Pancreas (tissue), 10 donors: ENCODE measurements at regions not wholly inside any gene's neighbourhood (a gene's known extent, or its start where the extent isn't known, plus 50 kb on each side); places are given as distances from the start of the nearest gene placed in this dataset.

Experiments
- ATAC-seq, 4 donors: fragments of 200-7000 bp; cut with Tn5 transposase; one replicate each; pipeline versions ENCODE4 v1.8.0 to v1.9.1; 2020; ENCODE audit warnings: mild to moderate bottlenecking in 4 of 4, moderate library complexity in 4 of 4
- DNase-seq, 6 donors: peaks; one replicate each; pipeline ENCODE4 v3.0.0-alpha.2; 2020
- FAIRE-seq: peaks from 2 replicates; lab custom pipeline; 2012; peaks lifted over from hg19 to GRCh38; lab: Jason Lieb, UNC
- H3K27ac ChIP-seq, 4 donors: fragments of 200-600 bp; sonication (generic); 1 replicate in 3 of 4; 2 replicates in 1 of 4; pipeline versions ENCODE4 v1.5.0 to v1.8.0; 2020
- H3K27me3 ChIP-seq, 4 donors: fragments of 200-600 bp; one replicate each; pipeline ENCODE4 v1.8.0; 2021
- H3K36me3 ChIP-seq, 3 donors: fragments of 200-600 bp; sonication (generic) in 1 of 3; one replicate each; pipeline versions ENCODE4 v1.5.0 to v1.8.0; 2020 to 2021
- H3K4me1 ChIP-seq, 3 donors: fragments of 200-600 bp; one replicate each; pipeline ENCODE4 v1.8.0; 2021
- H3K4me3 ChIP-seq, 4 donors: fragments of 200-600 bp; sonication (generic) in 2 of 4; one replicate each; pipeline versions ENCODE4 v1.5.0 to v1.8.0; 2020 to 2021
- H3K9me3 ChIP-seq, 4 donors: fragments of 200-600 bp; one replicate each; pipeline ENCODE4 v1.8.0; 2021
- CTCF ChIP-seq, 4 donors: fragments of 200-600 bp; sonication (generic) in 3 of 4; IDR thresholded peaks; one replicate each; pipeline versions ENCODE4 v1.5.0 to v1.8.0; 2021; ENCODE audit warnings: antibody characterized with exemption in 4 of 4
- WGBS, 2 donors: extraction: QIAGEN DNeasy Blood & Tissue Kit; methylation state at CpG; one replicate each; pipeline ENCODE4 v1.1.7; 2013; 5-methylcytosine and 5-hydroxymethylcytosine counted together
- intact Hi-C, 3 donors: fragments of 100-400 bp; cut with DNase I; formaldehyde crosslinking; loops; one replicate each; pipeline versions ENCODE4 v1.11.1 to v1.14.2; 2022
- donor health status: healthy with polysubstance abuse.
- donor health status: DM: no; HTN: no; CAD: no; lungs with moderate emphysema.
- donor health status: DM: no; HTN: no; CAD: no.
- donor health status: control.
- donor health status: control.
- donor health status: Bipolar disorder and iron deficiency.
- donor health status: DM: yes; HTN: yes; CAD: no.
- donor health status: DM: no; HTN: no; CAD: no.
- donor health status: DM: no; HTN: no; CAD: no.
- donor health status: DM: yes; HTN: yes; CAD: no.

GRCh38 chr4:178599521-178599920, 1157.3 kb upstream of the AGA start:
- DNase-seq (no peak), ATAC-seq (no peak), FAIRE-seq (no peak)
- intact Hi-C loops = no loop called here
- H3K27ac ChIP-seq = no peak overlapping the region
- no peaks in the 10 kb centered on the region for H3K36me3 ChIP-seq
- no peaks in the 10 kb centered on the region for H3K27me3 ChIP-seq
- no peak for TF ChIP-seq CTCF (IDR thresholded peaks at IDR 0.05)
- no peak overlapping the region for H3K4me3 ChIP-seq
- no peaks in the 10 kb centered on the region for H3K9me3 ChIP-seq
- H3K4me1 ChIP-seq = no peaks in the 10 kb centered on the region

- DNase-seq (no peak), ATAC-seq (no peak), FAIRE-seq (no peak)
- intact Hi-C loops = no loop called here
- no peaks in the 10 kb centered on the region for H3K9me3 ChIP-seq
- H3K4me1 ChIP-seq = no peaks in the 10 kb centered on the region
- H3K36me3 ChIP-seq = no peaks in the 10 kb centered on the region
- H3K27me3 ChIP-seq = no peaks in the 10 kb centered on the region
- WGBS, 2 donors = 32 to 37% methylated on average over 2 of the region's 2 CpGs
- H3K27ac ChIP-seq = no peak overlapping the region
- H3K4me3 ChIP-seq = no peak overlapping the region
- TF ChIP-seq CTCF (IDR thresholded peaks at IDR 0.05) = no peak
Measured at GRCh38 chr4:178602833-178603232, 1160.6 kb upstream of the AGA start.

- Histone ChIP-seq H3K27me3 (no peaks in the 10 kb centered on the region), H3K9me3 (no peaks in the 10 kb centered on the region), H3K27ac (no peak overlapping the region), H3K36me3 (no peaks in the 10 kb centered on the region), H3K4me3 (no peak overlapping the region), H3K4me1 (no peaks in the 10 kb centered on the region)
- TF ChIP-seq CTCF (IDR thresholded peaks at IDR 0.05) = no peak
- intact Hi-C loops = no loop called here
- DNase-seq = no peak
- ATAC-seq = no peak
- no peak for FAIRE-seq
- WGBS, 2 donors = 57 to 70% methylated on average over 2 of the region's 2 CpGs
Measured at GRCh38 chr4:178611062-178611461, 1168.8 kb upstream of the AGA start.

- intact Hi-C loops = no loop called here
- DNase-seq (no peak), FAIRE-seq (no peak), ATAC-seq (no peak)
- H3K27me3 ChIP-seq = no peaks in the 10 kb centered on the region
- 50 to 62% methylated on average over 4 of the region's 4 CpGs for WGBS, 2 donors
- no peaks in the 10 kb centered on the region for H3K4me1 ChIP-seq
- no peak overlapping the region for H3K4me3 ChIP-seq
- no peak for TF ChIP-seq CTCF (IDR thresholded peaks at IDR 0.05)
- H3K36me3 ChIP-seq = no peaks in the 10 kb centered on the region
- no peaks in the 10 kb centered on the region for H3K9me3 ChIP-seq
- no peak overlapping the region for H3K27ac ChIP-seq
Measured at GRCh38 chr4:178612733-178613132, 1170.5 kb upstream of the AGA start.

- no peak for FAIRE-seq
- TF ChIP-seq CTCF (IDR thresholded peaks at IDR 0.05) = no peak
- Histone ChIP-seq H3K4me3 (no peak overlapping the region), H3K36me3 (no peaks in the 10 kb centered on the region), H3K4me1 (no peaks in the 10 kb centered on the region), H3K27me3 (no peaks in the 10 kb centered on the region), H3K27ac (no peak overlapping the region), H3K9me3 (no peaks in the 10 kb centered on the region)
- no peak for DNase-seq
- intact Hi-C loops = no loop called here
- 67 to 91% methylated on average over 1 of the region's 1 CpG for WGBS, 2 donors
- ATAC-seq = no peak
Measured at GRCh38 chr4:178632415-178632814, 1190.2 kb upstream of the AGA start.
